HG02981 (cell line): ENCODE measurements at regions not wholly inside any gene's neighbourhood (a gene's known extent, or its start where the extent isn't known, plus 50 kb on each side); places are given as distances from the start of the nearest gene placed in this dataset.
"Not testable (repeated sequence)": the region's sequence is repeated elsewhere in the genome, so short reads cannot be mapped to it uniquely, and the experiment has no call there.

ENCODE experiments used
- ATAC-seq: cut with Tn5 transposase; IDR thresholded peaks from one replicate; pipeline ENCODE4 v1.9.1; 2021; ENCODE audit warnings: mild to moderate bottlenecking, moderate library complexity; ENCODE audit not compliant: unreplicated experiment

DNA sequence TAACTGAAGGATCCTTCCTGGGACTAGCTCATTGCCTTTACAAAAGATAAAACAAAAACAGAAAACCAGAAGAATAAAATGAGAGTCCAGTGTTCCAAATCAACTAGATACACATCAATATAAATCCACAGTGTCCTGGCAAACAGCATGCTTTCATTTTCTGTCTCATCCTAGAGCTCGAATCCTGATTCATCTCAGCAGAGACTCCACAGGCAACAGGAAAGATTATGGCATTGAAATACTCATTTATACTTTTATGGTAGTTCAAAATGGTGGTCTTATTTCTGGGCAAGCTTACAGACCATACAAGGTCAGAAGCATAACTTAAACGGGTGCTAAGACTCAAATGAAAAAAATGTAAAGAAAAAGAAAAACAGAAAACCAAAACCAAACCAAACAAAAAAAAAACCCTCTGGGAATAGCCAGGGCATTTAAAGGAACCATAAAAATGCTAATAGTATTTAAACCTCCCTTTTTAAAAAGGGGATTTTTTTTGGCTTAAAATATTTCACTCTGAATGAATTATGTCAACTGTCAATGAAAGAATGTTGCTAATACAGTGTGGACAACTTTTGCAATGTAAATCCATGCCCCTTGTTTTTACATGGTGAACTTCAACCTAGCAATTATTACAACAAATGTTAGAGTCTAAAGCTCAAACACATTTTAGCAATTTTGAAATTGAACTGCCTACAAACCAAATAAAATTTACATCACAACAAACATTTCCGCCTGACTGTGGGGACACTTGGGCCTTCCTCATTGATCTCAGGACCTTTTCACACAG, 57.9 kb downstream of the GPR101 start:
- no peak for ATAC-seq

DNA sequence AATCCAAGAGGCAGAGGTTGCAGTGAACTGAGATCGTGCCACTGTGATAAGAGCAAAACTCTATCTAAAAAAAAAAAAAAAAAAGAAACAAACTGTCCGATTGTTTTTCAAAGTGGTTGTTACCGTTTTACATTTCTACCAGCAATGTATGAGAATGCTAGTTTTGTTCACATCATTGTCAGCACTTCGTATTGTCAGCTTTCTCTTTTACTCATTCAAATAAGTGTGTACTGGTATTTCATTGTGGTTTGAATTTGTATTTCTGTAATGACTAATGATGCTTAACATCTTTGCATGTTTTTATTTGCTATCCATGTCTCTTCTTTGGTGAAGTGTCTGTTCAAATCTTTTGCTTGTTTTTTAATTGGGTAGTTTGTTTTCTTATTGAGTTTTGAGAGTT, 65.8 kb downstream of the GPR101 start:
- ATAC-seq, result no peak

DNA sequence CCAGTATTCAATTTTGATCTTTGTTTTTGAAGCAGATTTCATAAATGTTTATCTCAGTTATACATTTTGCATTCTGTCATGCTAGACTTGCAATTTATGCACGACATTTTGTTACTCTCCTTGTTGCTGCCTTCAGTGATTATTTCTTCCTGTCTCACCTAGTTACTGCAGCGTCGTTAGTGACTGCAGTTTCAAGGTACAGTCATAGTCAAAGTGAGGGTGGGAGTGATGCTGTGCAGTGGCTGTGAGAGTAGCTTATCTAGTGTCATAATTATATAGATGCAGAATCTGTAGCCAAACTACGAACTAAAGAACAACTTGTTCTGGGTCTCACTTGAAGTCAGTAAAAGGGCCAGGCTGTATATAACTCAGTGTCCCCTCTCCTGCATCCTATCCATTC, 69.8 kb downstream of the GPR101 start:
- ATAC-seq, result no peak

DNA sequence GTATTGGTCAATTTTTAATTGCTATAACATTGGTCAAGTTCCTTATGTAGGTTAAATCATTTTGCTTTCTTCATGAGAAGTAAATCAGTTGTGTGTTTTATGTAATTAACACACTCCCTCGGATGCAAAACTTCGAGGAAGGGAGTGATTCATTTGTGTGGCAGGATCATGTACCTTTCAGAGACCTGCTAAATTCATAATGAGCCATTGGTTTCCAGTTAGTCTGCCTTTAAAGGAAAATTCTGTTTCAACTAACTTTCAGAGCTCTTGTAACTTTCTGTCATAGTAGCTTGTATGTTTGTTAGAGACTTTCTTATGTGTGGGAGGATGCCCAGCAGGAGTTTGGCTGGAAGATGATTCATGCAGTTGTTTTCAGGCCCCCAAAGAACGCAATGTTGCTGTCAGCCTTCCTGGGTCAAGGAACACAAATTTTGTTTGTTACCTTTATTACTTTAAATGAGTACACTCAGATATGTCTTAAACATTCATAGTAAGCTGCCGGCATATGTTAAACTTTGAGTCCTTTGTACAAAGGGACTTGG, 72.1 kb downstream of the GPR101 start:
- ATAC-seq, result no peak

DNA sequence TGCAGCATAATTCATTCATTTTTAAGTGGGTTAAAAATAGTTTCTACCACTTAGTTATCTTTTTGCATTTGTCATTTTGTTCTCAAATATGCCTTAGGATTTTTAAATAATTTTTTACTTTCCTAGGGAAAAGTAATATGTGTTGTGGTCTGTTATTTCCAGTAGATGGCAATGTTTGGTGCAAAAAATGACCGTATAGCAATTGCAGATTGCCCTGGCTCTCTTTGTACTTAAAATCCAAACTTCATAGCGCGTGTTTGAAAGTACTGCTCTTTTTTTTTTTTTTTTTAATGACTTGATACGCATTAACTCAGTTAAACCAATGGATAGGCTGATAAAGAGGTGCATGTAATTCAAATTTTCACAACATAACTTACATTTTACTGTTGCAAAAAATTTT, 74.4 kb upstream of the RBMX start:
- ATAC-seq, result no peak

DNA sequence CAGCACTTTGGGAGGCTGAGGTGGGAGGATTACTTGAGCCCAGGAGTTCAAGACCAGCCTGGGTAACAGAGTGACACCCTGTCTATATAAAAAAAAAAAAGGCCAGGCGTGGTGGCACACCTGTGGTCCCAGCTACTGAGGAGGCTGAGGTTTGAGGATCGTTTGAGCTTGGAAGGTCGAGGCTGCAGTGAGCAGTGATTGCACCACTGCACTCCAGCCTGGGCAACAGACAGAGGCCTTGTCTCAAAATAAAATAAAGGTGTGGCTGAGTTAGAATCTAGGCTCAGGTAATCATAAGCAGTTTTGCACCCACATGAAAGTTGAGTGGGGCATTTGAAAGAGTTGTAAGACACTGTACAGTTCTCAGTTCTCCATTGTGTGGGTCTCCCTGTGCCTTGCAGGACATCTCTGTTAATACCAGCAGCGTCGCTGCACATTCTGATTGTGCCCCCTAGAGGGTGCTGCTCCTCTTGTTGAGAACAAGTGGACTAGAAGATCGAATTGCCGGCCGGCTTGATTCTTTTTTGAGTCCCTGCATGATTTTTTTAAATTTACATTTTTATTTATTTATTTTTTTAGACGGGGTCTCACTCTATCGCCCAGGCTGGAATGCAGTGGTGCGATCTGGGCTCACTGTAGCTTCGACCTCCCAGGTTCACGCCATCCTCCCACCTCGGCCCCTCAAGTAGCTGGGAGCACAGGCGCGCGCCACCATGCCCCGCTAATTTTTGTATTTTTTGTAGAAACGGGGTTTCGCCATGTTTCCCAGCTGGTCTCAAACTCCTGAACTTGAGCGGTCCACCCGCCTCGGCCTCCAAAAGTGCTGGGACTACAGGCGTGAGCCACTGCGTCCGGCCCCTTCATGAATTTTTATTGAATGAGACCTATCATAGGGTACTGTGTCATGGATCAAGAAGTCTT, 73.6 kb upstream of the RBMX start:
- ATAC-seq, result peak; percentile 98

DNA sequence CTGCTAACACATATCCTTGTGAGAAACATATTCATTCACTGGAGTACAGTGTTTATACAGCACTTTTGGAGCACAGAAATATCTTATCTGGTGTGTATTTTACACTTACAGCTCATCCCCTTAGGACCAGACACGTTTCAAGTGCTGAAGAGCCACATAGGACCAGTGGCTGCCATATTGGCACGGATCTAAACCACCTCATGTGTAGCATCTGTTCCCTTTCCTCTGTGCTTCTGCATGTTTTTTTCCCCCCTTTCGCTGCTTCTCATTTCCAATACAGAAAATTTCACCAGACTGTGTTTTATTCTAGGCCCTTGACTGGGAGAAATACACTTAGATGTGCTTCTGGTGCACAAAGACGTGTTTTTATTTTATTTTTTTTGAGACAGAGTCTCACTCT, 69.7 kb upstream of the RBMX start:
- no peak for ATAC-seq

DNA sequence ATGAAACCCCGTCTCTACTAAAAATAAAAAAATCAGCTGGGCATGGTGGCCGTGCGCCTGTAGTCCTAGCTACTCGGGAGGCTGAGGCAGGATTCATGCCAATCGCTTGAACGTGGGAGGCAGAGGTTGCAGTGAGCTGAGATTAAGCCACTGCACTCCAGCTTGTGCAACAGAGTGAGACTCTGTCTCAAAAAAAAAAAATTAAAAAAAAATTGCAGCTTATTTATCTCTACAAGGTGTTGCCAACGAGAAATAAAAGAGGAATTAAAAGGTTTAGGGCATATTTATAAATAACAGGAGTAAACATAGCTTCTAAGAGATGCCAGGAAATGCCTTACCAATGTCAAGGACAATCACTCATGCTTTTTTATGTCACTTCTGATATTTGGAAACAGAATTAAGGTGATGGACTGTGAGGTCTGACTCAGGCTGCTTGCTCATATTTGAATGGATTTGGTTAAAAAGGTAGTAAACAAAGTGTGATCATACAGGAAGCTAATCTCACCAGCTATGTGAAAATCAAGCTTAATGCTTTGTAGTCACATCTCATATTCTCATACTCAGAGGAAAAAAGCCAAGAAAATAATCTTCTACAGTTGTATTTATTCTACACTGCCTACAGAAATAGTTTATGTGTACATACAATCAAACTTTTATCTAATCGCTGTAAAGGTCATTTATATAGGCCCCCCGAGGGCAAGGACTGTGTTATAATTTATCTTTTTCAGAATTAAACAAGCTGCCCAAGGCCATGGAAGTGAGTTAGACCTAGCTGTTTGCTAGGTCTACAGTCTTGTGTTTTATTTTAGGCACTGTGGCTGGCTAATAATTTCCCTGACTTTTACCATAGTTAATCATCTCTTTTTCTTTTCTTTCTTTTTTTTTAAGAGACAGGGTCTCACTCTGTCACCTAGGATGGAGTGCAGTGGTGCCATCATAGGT, 61.1 kb upstream of the RBMX start:
- no peak for ATAC-seq

DNA sequence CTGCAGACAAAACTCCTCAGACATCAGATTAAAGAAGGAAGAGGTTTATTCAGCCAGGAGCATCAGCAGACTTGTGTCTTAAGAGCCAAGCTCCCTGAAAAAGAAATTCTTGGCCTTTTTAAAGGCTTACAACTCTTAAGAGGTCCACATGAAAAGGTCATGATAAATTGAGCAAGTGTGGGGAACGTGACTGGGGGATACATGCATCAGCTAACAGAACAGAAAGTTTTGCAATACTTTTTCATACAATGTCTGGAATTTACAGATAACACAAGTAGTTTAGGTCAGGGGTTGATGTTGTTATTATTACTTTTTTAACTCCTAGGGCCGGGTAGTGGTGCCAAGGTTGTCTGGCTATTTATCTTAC, 55.6 kb upstream of the RBMX start:
- ATAC-seq, result no peak

DNA sequence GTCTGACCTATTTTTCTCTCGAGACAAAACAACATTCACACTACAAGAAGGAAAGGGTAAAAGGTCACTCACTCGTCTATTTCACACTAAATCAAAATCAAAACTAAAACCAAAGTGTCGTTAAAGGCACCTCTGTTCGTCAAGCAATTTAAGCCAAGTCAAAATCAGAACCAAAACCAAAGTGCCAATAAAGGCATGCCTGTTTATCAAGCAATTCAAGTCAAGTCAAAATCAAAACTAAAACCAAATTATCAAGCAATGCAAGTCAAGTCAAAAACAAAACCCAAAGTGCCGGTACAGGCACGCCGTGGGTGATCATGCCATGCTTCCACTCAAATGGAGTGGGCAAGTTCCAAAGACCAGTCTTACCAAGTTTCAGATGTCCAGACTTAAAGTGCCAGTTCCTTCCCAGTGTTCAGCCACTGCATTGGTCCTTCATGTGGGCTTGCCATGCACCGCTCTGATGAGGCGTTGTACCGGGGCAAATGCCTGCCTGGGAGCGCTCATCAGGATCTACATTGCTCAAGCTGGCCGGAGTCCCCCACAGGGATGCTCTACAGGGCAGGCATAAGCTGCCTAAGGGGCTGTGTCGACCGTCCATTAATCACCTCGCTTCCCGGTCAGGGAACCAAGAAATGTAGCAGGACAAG, 55.1 kb upstream of the RBMX start:
- not testable (repeated sequence) for ATAC-seq

DNA sequence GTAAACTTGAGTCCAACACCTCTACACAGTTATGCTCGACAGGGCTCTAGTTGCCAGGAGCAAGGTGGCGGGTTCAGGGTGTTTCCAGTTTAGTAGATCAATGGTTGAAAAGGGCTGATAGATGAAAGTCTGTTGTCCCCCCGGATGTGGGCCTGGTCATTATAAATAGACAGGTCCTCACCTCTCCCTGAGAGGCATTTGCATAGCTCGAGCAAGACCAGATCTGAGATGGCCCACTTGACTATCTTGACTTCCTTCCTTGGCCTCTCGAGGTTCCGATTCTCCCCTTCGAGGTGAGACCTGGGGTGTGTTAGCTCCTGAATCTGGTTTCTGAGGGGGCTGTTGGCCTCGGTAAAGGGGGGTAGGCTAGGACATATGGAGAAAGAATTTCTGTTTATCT, 54.1 kb upstream of the RBMX start:
- ATAC-seq, result not testable (repeated sequence)

DNA sequence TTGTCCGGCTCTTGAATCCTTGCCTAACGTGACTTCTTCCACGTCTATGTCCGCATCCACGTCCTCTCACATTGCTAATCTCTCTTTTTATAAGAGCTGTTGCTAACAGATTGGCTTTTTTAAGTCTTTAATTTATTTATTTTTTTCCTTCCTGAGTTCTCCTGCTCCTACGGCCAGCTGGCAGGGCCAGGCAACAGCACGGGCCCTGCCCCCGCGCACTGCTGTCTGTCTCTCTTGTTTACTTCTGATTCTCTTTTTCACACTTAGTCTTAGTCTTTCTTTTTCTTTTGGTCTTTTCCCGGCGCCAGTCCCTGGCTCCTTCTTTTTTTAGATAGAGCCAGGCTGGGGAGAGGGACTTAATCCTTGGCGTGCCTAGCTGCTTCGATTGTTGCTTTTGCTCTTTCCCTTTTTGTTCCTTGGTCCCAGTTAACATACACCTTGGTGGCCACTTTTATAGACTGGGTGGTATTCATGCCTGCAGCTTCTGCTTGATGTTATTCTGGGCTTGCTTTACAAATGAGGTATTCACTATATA, 53.2 kb upstream of the RBMX start:
- no peak for ATAC-seq

DNA sequence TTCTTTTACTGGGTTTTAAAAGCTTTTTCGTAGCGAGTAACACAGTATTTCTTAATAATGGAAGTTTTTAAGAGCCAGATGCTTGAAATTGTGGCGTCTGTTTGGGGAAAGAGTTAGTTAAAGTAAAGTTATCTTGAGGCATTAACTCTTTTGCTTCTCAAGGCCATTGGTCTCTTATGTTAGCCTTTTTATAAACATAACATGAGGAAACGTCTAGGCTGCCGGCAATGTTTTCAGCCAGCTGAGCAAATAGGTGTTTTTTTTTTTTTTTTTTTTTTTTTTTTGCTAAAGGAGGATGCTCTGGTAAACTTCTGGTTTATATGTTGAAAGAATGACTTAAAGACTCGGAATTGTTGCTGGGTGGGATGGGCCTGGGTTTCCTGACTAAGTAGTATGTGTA, 51.1 kb upstream of the RBMX start:
- no peak for ATAC-seq
